ENCODE measurements at regions not wholly inside any gene's neighbourhood (a gene's known extent, or its start where the extent isn't known, plus 50 kb on each side); places are given as distances from the start of the nearest gene placed in this dataset.

GRCh38 chr7:67947646-67948045 is 951.0 kb downstream of the TYW1 start:
- intact Hi-C loops (cut with DNase I) = no loop called here
- Histone ChIP-seq H3K4me3 (no peak overlapping the region), H3K36me3 (no peaks in the 10 kb centered on the region), H3K27ac (no peak overlapping the region), H3K27me3 (no peaks in the 10 kb centered on the region), H3K9me3 (no peaks in the 10 kb centered on the region), H3K4me1 (no peaks in the 10 kb centered on the region)
- no peak for DNase-seq (ENCODE audit: low spot score in 2 of 2)
- TF ChIP-seq, protein P1, sequence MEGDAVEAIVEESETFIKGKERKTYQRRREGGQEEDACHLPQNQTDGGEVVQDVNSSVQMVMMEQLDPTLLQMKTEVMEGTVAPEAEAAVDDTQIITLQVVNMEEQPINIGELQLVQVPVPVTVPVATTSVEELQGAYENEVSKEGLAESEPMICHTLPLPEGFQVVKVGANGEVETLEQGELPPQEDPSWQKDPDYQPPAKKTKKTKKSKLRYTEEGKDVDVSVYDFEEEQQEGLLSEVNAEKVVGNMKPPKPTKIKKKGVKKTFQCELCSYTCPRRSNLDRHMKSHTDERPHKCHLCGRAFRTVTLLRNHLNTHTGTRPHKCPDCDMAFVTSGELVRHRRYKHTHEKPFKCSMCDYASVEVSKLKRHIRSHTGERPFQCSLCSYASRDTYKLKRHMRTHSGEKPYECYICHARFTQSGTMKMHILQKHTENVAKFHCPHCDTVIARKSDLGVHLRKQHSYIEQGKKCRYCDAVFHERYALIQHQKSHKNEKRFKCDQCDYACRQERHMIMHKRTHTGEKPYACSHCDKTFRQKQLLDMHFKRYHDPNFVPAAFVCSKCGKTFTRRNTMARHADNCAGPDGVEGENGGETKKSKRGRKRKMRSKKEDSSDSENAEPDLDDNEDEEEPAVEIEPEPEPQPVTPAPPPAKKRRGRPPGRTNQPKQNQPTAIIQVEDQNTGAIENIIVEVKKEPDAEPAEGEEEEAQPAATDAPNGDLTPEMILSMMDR (IDR thresholded peaks at IDR 0.05) = no peak

DNA sequence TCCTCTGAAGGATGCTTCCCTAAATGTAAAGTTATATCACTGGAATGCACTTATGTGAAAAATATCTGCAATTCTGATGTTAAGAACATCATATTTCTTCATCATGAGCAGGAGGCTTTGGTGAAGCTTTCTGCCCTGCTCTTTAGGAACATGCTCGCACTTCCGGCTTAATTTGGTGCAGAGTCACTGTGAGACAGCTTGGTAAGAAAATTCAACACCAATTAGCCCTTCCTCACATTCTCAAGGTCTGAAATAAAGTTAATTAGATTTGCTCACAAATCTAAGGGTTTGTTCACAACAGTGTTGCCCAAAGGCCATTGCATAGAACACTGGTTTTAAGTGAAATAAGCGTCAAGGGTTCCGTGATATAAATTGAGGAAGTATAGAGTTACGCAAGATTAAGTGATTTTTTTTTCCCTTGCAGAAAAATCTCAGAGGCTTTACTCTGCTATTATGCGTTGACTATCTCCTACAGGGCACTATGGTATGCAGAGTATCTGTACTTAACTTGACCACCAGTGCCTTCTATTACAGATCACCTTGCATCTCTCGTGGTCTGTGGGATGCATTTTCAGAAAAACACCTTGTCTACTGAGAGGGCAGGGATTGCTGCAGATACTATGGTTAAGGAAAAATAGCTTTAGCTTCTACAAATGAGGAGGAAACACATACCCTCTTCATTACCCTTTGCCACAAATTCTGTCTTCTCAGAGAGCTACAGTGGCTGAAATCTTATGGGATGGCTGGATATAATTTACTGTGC is 953.9 kb downstream of the TYW1 start:
- H3K9me3 ChIP-seq = no peaks in the 10 kb centered on the region
- TF ChIP-seq, protein P1 (IDR thresholded peaks at IDR 0.05) = no peak
- no peak for DNase-seq (ENCODE audit: low spot score in 2 of 2)
- no peaks in the 10 kb centered on the region for H3K4me1 ChIP-seq
- no peak overlapping the region for H3K4me3 ChIP-seq
- intact Hi-C loops (cut with DNase I) = no loop called here
- no peaks in the 10 kb centered on the region for H3K36me3 ChIP-seq
- H3K27me3 ChIP-seq = no peaks in the 10 kb centered on the region
- H3K27ac ChIP-seq = no peak overlapping the region

GRCh38 chr7:67955061-67955460 is 958.4 kb downstream of the TYW1 start:
- Histone ChIP-seq H3K27ac (no peak overlapping the region), H3K36me3 (no peaks in the 10 kb centered on the region), H3K9me3 (no peaks in the 10 kb centered on the region), H3K27me3 (no peaks in the 10 kb centered on the region), H3K4me3 (no peak overlapping the region), H3K4me1 (no peaks in the 10 kb centered on the region)
- intact Hi-C loops (cut with DNase I) = no loop called here
- TF ChIP-seq, protein P1 (IDR thresholded peaks at IDR 0.05) = no peak
- DNase-seq (ENCODE audit: low spot score in 2 of 2) = no peak

DNA sequence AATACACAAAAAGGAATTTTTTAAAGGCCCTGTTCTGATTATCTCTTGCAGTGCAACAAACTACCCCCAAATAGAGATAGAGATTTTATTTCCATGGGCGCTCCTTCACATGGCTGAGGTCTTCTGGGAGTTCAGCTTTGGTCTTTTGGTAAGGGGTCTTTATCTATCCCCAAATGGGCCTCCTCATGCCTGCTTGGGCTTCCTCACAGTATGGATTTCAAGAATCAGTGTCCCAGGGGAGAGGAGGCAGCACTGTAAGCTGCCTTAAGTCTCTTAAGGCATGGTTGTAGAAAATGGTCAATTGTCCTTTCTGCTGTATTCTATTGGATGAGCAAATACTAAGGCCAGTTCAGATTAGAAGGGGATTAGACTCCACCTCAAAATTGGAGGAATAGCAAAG is 966.2 kb downstream of the TYW1 start:
- intact Hi-C loops (cut with DNase I) = no loop called here
- H3K9me3 ChIP-seq = no peaks in the 10 kb centered on the region
- no peak for DNase-seq (ENCODE audit: low spot score in 2 of 2)
- no peak overlapping the region for H3K4me3 ChIP-seq
- no peaks in the 10 kb centered on the region for H3K4me1 ChIP-seq
- TF ChIP-seq, protein P1 (IDR thresholded peaks at IDR 0.05) = no peak
- no peak overlapping the region for H3K27ac ChIP-seq
- H3K36me3 ChIP-seq = no peaks in the 10 kb centered on the region
- no peaks in the 10 kb centered on the region for H3K27me3 ChIP-seq

GRCh38 chr7:67976490-67976889 is 979.9 kb downstream of the TYW1 start:
- no peaks in the 10 kb centered on the region for H3K36me3 ChIP-seq
- H3K9me3 ChIP-seq = no peaks in the 10 kb centered on the region
- TF ChIP-seq, protein P1 (IDR thresholded peaks at IDR 0.05) = no peak
- H3K4me3 ChIP-seq = no peak overlapping the region
- no peaks in the 10 kb centered on the region for H3K27me3 ChIP-seq
- intact Hi-C loops (cut with DNase I) = no loop called here
- H3K4me1 ChIP-seq = no peaks in the 10 kb centered on the region
- no peak overlapping the region for H3K27ac ChIP-seq
- no peak for DNase-seq (ENCODE audit: low spot score in 2 of 2)

DNA sequence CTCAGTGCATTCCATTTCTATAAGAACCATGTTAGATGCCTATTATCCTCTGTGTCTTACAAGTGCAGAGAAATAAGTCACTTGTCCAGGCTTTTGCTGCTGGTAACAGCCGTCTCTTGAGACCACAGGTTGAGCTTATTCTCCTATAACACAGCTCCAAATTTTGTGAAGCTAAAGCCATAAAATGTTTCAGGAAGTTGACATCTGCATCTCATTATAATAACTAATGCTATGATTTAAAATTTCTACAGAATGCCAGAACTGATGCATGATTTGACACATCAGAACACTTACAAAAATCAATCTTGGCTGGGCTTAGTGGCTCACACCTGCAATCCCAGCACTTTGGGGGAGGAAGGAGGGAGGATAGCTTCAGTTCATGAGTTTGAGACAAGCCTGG is 986.9 kb downstream of the TYW1 start:
- intact Hi-C loops (cut with DNase I) = no loop called here
- no peaks in the 10 kb centered on the region for H3K4me1 ChIP-seq
- no peaks in the 10 kb centered on the region for H3K27me3 ChIP-seq
- no peak overlapping the region for H3K27ac ChIP-seq
- TF ChIP-seq, protein P1 (IDR thresholded peaks at IDR 0.05) = no peak
- no peak for DNase-seq (ENCODE audit: low spot score in 2 of 2)
- no peaks in the 10 kb centered on the region for H3K36me3 ChIP-seq
- no peaks in the 10 kb centered on the region for H3K9me3 ChIP-seq
- H3K4me3 ChIP-seq = no peak overlapping the region
